ENCODE measurements at regions not wholly inside any gene's neighbourhood (a gene's known extent, or its start where the extent isn't known, plus 50 kb on each side); places are given as distances from the start of the nearest gene placed in this dataset.

- TF ChIP-seq POLR2A (IDR thresholded peaks at IDR 0.05) (no peak), CTCF (IDR thresholded peaks at IDR 0.05) (no peak)
Observed at GRCh38 chr2:15718103-15718943, 126.7 kb downstream of the DDX1 start.

Measured in thyroid gland (tissue), 4 donors.